GM21360 (cell line): ENCODE measurements at regions not wholly inside any gene's neighbourhood (a gene's known extent, or its start where the extent isn't known, plus 50 kb on each side); places are given as distances from the start of the nearest gene placed in this dataset.
"Not testable (repeated sequence)": the region's sequence is repeated elsewhere in the genome, so short reads cannot be mapped to it uniquely, and the experiment has no call there.

ENCODE experiments used
- ATAC-seq: cut with Tn5 transposase; IDR thresholded peaks from one replicate; pipeline ENCODE4 v1.9.1; 2021; ENCODE audit warnings: mild to moderate bottlenecking, moderate library complexity; ENCODE audit not compliant: unreplicated experiment

DNA sequence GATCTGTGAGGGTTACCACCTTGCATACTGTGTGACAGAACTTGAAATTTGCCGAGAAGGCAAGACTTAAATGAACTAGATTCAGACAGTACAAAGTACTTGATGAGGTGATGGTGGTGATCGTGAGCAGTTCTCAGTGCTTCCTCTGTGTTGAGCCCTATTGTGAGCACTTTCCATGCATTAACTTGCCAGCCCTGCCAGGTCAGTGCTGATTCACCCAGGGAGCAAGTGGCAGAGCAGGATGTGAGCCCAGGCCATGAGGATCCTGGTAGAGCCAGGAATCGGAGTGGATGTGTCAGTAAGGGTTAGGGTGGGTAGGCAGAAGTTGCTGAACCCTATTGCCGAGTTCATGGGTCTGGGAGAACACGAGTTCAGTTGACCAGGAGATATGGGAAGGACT is 4545.7 kb upstream of the TPTE start:
- not testable (repeated sequence) for ATAC-seq

DNA sequence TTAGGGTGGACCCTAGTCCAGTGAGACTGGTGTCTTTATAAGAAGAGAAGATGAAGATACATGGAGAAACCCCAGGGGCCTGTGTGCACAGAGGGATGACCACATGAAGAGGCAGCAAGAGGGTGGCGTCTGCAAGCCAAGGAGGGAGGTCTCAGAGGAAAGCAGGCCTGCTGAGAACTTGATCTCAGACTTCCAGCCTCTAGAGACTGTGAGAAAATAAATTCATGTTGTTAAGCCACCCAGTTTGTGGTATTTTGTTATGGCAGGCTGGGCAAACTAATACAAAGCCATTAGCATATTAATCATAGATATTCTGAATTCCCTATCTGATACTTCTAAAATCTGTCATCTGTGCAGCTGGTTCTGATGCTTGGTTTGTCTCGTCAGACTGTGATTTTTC is 4523.8 kb upstream of the TPTE start:
- not testable (repeated sequence) for ATAC-seq

DNA sequence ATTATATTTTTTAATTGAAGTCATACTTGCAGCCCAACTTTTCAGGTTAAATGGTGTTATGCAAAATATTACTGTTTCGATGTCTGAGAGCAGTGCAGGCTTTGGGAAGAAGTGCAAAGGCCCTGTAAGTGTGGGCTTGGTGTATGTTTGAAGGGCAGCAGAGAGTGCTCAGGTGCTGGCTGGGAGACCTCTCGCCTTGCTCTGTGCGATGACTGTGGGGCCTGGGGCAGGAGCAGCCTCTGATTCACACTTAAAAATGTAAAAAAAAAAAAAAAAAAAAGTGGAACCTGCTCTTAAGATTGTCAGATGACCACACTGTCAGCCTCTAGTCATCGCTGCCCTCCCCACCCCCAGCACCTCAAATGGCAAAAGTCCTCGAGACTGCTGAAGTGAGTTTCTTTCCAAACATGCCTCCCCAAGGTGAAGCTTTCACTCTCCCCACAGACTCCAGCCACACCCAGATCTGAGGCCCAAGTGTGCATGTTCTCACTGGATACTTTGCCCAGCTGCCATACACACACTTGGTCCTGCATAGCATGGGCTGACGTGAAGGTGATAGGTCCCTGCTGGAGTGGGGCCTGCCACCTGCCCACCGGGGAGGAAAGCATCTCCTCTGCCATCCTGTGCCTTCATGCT is 4505.8 kb upstream of the TPTE start:
- ATAC-seq = not testable (repeated sequence)

DNA sequence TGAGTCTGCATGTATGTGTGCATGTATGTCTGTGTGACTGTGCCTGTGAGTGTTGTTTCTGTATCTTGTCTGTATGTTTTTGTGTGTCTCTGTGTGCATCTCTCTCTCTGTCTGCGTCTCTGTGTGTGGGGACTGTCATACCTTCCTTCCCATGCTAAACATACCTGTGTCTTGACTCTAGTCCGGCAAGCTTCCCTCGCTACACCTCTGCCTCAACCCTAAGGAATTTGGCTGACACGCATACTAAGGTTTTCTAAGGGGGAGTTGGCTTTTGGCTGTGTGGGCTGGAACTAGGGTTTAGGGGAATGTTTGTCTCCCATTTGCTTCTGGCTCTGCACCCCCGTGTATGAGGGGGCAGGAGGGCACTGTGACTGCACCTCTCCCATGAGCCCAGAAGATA is 4500.9 kb upstream of the TPTE start:
- ATAC-seq = not testable (repeated sequence)

DNA sequence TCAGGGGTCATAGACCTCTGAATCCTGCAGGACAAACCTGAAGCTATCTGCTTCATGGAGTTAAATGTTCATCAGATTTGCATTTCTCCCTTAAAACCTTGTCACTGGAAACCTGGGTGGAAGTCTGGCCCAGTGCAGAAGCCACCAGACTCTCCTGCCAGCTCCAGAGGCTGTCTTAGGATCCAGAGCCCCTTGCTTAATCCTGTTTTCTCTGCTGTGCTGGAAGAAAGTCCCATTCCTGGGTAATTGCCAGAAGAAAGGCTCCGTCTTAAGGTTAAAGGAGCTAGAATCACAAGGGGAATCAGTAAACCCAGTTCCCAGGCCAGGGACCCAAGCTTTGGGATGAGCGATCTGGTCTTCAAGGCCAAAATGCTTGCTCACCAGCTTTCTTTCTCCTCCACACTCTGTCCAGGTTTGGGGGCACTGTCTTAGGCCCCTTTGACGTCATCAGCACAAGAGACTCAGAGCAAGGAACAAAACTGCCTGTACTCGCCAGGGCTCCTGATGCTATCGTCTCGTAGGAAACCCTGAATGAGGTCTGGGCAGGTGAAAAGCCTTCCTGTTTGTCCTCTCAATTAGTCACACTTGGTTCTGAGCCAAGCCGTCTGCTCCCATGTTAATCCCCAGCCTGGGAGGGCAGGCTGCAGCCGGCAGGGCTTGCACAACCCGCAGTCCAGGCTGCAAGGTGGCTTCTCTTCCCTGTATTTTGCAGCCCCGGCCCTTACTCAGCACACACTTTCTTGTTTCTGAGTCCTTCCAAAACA is 4500.2 kb upstream of the TPTE start:
- not testable (repeated sequence) for ATAC-seq

DNA sequence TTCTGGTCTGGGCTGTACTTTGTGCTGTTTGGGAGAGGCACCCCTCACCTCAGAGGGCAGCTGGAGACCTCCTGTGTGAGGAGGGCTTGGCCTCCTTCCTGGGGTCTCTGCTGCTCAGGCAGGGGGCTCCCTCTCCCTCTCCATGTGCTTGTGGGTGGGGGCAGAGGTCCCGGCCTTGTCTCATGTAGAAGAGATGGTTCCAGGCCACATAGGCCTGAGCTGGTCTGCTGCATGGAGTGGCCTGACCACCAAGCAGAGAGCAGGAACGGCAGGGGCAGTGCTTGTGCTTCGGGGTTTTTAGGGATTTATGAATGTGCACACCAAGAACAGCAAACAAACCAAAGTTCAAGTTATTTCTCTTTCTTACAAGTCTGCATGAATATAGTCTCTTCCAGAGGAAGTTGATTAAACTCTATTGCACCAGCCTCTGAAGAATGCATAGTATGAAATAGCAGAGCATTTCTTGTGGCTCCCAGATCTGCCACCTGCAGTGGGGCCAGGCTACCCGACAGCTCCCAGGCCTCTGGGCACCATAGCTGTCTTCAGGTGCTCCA is 4499.6 kb upstream of the TPTE start:
- not testable (repeated sequence) for ATAC-seq

DNA sequence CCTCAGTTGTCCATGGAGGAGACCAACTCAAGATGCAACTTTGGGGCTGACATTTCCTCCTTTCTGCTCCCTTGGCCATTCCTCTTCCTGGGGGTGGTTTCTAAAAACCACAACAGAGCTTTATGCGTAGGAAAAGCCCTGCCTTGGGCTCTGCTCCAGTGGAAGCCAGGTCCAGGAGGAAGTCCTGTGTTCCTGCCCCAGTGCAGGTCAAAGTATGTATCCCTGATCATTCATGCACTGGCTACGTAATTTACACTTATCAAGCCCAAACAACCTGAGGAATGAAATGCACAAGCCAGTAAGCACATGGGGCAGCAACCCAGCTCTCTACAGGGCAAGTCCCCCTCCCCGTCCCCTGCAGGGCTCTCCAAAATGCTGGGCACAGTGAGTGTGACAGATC is 4498.1 kb upstream of the TPTE start:
- not testable (repeated sequence) for ATAC-seq

DNA sequence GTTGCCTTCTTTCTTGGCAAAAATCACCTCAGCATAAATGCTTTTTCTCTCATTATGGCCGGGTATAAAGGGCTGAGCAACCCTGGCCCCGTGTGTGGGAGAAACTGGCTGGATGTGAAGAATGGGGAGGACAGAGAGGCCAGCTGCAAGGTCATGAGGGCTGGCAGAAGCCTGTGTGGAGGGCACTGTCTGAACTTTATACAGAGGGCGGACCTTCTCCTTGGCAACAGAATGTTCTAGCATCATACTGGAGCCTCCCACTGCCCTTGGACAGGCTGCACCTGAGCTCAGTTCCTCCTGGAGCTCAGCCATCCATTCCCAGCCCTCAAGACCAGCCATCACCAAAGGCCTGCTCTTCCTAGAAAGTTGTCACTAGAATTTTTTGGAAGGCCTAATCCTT is 4496.2 kb upstream of the TPTE start:
- ATAC-seq = not testable (repeated sequence)

DNA sequence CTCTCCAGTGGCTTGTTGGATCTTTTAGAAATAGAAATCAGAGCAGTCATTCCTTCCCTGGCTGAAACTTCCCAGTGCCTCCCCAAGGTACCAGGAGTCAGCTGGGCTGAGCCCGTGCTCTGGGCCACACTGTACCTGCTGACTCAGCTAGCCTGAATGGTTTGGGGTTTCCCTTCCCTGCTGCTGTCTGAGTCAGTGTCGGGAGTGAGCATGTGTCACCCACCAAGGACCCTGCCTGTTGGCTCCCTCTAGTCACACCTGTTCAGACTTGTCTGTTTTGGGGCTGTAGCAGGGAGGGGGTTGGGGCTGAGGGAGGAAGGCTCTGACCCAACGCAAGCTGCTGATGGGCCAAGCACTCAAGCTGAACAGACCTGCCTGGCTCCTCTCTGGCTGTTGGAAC is 4493.9 kb upstream of the TPTE start:
- ATAC-seq = not testable (repeated sequence)

DNA sequence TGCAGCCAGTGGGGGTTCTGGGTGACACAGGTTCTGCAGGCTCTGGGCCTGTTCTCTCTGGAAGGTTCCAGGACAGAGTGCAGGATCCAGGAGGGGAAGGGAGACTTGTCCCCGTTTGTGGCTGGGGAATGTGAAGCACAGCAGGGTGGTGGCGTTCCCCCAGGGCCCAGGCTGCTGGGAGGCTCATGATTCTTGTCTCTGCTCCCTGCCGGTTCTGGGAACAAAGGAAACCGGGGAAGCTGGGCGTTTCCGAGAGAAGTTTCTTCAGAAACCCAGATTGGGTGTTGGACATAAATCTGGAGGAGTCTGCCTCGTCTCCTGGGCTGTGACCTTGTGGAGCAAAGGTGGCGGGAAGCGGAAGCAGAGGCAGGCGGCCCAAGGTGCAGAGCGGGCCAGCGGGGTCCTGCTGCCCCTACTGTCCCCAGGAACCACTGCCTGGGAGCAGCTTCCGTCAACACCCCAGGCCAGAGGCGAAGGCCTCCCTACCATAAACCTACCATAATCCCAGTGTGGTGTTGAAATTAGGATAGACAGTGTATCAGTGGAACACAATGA is 4487.2 kb upstream of the TPTE start:
- not testable (repeated sequence) for ATAC-seq

DNA sequence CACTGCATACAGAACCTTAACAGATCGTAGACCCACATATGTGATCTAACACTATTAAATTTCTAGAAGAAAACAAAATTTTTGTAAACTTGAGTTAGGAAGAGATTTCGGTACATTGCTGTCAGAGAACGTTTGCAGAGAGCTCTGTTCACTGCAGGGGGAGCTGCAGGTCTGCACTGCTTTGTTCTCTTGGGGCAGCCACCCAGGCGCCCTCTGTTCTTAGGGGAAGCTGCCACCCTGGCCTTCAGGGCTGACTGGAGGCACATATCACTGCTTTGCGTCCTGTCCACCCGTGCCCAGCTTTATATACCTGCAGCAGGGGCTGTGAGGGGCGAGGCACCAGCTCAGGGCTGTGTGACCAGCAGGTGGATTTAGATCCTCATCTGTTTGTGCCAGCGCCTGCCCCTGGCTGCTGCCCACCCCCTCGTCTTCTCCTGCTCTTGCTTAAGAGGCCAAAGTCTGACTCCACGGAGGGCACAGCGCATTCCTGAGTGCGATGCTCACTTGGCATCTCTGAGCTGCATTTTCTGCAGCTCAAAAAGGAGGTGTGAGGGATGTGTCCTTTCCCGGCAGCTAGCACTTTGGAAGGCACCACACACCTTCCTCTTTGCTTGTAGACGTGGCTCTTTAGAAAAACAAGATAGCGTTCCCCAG is 4486.4 kb upstream of the TPTE start:
- not testable (repeated sequence) for ATAC-seq

DNA sequence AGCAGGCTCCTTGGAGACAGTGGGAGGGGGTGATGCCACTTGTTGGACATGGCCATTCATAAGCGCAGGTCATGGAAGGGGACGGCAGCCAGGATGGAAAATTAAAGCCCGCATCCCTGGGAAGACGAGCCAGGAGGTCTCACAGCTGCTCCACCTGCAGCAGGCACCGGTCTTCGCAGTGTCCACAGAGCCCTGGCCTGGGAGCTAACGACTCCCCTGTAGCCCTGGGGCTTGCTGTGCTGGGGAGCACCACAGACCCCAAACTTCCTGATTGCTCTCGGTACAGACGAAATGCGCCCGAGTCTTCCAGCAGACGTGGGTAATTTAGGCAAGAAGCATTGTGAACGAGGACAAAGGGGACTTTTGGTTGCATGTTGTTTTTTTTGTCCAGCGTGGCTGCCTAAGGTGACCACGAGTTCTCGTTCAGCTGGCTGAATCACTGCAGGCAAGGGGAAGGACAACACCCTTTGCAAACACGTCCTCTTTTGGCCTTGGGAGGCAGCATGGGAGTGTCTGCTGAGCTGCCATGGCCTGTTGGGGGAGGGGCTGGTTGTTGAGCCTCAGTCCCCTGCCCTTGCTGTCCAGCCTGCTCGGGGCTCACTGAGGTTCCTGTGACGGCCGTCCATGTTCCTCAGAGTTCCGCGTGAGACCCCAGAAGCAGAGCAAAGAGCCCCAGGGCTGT is 4485.8 kb upstream of the TPTE start:
- ATAC-seq = not testable (repeated sequence)

DNA sequence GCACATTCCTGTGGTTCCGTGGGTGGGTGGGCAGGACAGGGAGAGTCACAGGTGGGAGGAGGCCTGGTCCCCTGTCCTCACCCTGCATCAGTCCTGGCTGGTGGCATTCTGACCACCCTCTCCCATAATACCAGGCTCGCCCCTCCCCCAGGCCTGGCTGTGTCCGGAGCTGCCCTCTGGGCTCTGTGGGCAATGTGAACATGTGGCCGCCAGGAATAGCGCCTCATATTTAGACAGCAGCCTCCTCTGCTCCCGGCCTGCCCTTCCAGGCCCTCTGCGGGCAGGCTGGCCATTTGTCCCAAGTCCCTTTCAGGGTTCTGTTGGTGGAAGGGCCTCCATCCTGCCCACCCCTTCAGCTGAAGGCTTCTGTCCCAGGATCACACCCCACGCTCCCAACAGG is 4482.2 kb upstream of the TPTE start:
- not testable (repeated sequence) for ATAC-seq

DNA sequence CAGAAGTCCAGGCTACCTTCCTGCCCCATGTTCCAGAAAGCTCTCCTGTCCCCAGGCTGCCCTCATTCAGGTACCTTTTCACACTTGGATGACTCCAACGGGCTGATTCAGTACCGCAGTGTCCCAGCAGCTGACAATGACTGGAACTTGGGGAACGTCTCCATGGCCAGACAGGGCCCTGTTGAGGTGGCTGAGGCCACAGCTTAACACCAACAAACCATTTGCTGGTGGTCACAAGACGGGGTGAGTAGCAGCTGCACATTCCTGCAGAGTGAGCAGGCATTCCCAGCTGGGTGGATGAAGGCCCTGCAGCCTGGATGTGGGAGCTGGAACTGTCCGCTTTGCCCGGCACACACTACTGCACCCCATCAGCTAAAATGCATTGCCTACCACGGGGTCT is 4481.3 kb upstream of the TPTE start:
- ATAC-seq = not testable (repeated sequence)

DNA sequence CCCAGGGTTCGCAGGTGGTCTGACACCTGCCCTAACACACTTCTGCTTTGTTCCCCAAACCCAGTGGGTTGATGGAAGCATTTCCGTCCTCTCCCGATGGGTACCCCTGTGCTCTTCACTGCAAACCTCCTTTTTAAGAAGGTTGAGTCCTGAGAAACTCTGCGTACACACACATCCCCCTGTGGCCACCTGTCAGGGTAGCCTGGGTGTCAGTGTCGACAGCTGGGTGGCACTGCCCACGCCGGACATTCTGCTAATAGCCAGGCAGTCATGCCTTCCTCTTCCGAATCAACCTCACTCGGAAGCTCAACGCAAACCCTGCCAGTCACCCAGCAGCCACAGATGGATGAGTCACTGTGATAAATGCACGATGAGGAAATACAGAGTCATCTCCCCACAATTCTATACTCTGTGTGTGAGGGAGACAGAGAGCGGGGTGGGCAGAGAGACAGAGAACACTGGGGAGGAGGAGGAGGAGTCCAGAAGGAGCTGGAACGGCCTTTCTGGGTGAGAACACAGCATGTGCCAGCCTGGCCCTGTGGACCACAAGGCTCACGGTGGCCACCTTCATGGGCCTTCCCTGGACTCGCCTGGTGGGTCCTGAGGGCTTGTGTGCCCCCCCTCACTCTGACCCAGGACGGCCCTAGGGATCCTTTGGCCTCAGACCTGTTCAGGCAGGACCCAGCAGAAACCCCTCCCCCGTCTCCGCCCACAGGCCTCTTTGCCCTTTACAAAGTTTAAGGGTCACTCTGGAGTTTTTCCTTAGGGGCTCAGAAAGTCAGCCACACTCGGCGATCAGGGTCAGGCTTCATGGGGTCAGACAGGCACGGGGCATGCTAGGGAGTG is 4477.7 kb upstream of the TPTE start:
- not testable (repeated sequence) for ATAC-seq

DNA sequence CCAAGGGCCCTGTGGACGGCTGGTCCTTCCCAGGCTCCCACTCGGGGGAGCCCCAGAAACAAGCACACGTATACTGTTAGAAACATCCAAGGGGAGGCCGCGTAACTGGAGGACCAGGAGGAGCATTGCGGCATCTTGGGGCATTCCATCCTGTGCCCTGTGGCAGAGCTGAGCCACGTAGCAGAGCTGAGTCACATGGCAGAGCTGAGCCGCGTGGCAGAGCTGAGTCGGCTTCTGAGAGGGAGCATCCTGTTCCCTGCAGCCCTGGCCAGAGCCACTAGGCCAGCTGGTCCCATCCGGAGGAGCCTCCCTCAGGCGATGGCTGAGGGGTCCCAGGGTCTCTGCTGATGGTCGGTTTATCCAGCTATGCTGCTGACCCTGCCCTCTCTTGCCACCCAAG is 4476.7 kb upstream of the TPTE start:
- not testable (repeated sequence) for ATAC-seq

DNA sequence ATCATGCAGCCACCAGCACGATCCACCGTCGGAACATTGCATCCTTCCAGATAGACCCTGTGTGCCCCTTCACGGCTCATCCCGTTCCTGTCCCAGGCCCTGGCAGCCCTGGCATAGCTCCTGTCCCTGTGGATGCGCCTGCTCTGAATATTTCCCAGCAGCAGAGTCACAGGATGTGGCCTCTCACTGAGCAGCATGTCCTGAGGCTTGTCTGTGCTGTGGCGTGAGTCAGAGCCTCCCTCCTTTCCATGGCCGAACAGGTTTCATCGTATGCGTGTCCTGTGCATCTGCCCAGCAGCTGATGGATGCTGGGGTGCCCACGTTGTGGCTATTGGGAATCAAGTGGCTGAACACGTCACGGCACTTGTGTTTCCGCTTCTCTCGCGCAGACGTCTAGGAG is 4471.5 kb upstream of the TPTE start:
- ATAC-seq = not testable (repeated sequence)

DNA sequence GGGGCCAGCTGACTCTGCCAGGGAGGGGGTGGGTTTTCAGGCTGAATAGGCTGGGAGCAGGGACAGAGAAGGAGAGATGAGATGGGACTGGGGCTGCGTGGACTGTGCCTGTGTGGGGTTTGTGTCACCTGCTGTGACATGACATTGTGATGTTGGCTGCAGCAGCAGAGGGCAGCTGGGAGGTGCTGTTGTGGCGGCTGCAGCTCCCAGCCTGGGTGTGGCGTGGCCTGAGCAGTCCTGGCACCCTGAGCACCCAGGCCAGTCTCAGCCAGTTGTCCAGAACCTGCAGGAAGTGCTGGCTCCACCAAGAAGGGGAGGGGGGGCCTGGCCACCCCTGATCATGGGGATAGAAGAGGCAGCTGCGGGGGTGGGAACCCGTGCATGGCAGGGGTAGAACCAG is 4469.3 kb upstream of the TPTE start:
- not testable (repeated sequence) for ATAC-seq

DNA sequence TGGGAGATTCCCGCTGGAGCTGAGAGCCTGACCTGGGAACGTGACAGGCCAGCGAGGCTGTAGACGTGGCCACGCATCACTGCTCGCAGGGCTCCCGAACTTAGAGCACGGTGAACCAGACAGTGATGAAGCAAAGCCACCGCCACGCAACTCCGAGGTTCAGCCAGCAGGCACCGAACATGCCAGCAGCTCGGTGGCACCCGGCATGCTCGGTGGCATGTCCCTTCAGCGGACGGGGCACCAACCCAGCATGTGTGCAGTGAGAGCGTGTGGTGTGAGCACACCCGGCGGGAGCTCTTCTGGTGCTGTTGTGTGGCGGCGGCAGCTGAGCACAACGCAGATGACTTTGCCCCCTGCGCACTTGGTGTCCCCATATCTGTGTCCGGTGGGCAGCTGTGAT is 4468.2 kb upstream of the TPTE start:
- not testable (repeated sequence) for ATAC-seq

DNA sequence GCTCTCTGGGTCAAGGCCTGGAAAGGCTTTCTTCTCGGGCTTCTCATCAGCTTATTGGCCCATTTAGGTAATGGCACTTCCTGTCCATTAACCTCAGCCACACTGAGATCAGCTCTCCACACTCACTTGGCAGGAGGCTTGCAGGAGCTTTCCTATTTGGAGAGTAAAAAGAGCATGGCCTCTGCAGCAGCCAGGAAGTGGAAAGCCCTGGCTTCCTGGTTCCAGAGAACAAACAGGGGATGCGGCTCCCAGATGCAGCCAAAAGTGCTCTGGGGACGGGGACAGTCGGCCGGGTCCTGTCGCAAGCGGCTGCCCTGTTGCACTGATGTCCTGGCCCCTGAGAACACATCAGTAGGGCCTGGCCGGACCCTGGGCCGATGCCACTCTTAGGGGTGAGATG is 4462.4 kb upstream of the TPTE start:
- not testable (repeated sequence) for ATAC-seq
